ENCODE measurements at regions not wholly inside any gene's neighbourhood (a gene's known extent, or its start where the extent isn't known, plus 50 kb on each side); places are given as distances from the start of the nearest gene placed in this dataset.

DNA sequence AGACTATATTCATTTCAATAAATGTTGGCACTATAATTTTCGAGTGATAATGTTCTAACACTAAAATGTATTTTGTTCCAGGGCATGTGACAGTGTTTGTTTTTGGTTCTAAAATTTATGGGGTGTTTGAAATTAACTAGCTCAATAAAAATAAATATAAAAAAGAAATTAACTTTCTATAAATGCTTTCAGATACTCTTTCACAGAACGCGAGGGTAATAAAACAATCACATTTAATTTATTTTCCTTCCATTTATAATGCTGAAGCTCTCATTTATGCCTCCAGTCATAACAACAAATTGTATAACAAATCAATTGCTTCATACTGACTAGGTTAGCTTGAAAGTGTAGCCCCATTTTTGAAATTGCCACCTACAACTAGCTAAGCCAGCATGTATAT, 122.4 kb upstream of the GPM6A start:
- TF ChIP-seq, protein P1, sequence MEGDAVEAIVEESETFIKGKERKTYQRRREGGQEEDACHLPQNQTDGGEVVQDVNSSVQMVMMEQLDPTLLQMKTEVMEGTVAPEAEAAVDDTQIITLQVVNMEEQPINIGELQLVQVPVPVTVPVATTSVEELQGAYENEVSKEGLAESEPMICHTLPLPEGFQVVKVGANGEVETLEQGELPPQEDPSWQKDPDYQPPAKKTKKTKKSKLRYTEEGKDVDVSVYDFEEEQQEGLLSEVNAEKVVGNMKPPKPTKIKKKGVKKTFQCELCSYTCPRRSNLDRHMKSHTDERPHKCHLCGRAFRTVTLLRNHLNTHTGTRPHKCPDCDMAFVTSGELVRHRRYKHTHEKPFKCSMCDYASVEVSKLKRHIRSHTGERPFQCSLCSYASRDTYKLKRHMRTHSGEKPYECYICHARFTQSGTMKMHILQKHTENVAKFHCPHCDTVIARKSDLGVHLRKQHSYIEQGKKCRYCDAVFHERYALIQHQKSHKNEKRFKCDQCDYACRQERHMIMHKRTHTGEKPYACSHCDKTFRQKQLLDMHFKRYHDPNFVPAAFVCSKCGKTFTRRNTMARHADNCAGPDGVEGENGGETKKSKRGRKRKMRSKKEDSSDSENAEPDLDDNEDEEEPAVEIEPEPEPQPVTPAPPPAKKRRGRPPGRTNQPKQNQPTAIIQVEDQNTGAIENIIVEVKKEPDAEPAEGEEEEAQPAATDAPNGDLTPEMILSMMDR (IDR thresholded peaks at IDR 0.05), result no peak
- no peak for TF ChIP-seq POLR2AphosphoS5 (IDR thresholded peaks at IDR 0.05; ENCODE audit: insufficient read depth in 1 of 2, low read depth in 1 of 2)
- TF ChIP-seq POLR2A (IDR thresholded peaks at IDR 0.05), result no peak
